ENCODE measurements at regions not wholly inside any gene's neighbourhood (a gene's known extent, or its start where the extent isn't known, plus 50 kb on each side); places are given as distances from the start of the nearest gene placed in this dataset.

- TF ChIP-seq GATA3 (IDR thresholded peaks at IDR 0.05; ENCODE audit: low read depth, low read length) (no peak), GATA2 (IDR thresholded peaks at IDR 0.05; ENCODE audit: low read depth, low read length) (no peak)
Observed at GRCh38 chr2:71877636-71878035, 270.0 kb downstream of the CYP26B1 start.
